Lower leg skin (tissue), 4 donors: ENCODE measurements at regions not wholly inside any gene's neighbourhood (a gene's known extent, or its start where the extent isn't known, plus 50 kb on each side); places are given as distances from the start of the nearest gene placed in this dataset.

Experiments
- DNase-seq, 2 donors: peaks; one replicate each; pipeline ENCODE4 v3.0.0-alpha.2; 2019; ENCODE audit warnings: low spot score in 2 of 2
- H3K4me3 ChIP-seq: fragments of 200-600 bp; sonication (generic); 2 replicates; pipeline ENCODE4 v1.5.1; 2017; ENCODE audit warnings: mild to moderate bottlenecking, low read depth; ENCODE audit not compliant: poor library complexity, severe bottlenecking
- CTCF ChIP-seq, 3 donors: fragments of 450-650 bp; IDR thresholded peaks; one replicate each; pipeline ENCODE4 v1.5.1; 2016; ENCODE audit warnings: antibody characterized with exemption in 3 of 3, mild to moderate bottlenecking in 3 of 3, moderate library complexity in 2 of 3
- POLR2A ChIP-seq, 2 donors: fragments of 450-650 bp; IDR thresholded peaks; one replicate each; pipeline ENCODE4 v1.6.1; 2016 to 2017; ENCODE audit warnings: antibody characterized with exemption in 2 of 2, mild to moderate bottlenecking in 1 of 2, moderate library complexity in 1 of 2
- WGBS, 2 donors: methylation state at CpG; one replicate each; pipeline ENCODE4 v1.1.5; 2018; 5-methylcytosine and 5-hydroxymethylcytosine counted together
- intact Hi-C: fragments of 100-400 bp; cut with DNase I; formaldehyde crosslinking; loops from one replicate; pipeline ENCODE4 v1.15.0; 2023; ENCODE audit warnings: low total_unique reads

- intact Hi-C loops: no loop called here
- no peak for DNase-seq
- no peak overlapping the region for H3K4me3 ChIP-seq
- 64 to 67% methylated on average over 5 of the region's 5 CpGs for WGBS, 2 donors
- TF ChIP-seq CTCF (IDR thresholded peaks at IDR 0.05) (no peak), POLR2A (IDR thresholded peaks at IDR 0.05) (no peak)
These were observed 169.2 kb upstream of the CPEB2 start for GRCh38 chr4:14833053-14833452.

DNA sequence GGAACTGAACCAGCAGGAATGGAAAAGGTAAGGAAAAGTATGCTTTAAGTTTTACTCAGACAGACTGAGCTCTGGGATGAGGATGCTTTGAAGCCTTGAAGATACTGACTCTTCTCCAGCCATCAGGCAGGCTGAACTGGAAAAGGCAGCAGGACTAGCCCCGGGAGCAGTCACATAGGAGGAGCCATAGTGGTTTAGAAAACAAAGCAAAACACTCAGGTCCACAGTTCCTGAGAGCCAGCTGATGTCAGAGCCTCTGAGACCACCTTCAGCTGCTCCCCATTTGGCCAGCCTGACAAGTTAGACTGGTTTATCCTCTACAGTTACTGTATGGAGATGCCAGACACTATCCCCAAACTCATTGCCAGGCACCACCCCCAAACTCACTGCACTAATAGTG is 167.9 kb upstream of the CPEB2 start:
- WGBS, 2 donors: 36 to 73% methylated on average over 1 of the region's 1 CpG
- no peak for TF ChIP-seq POLR2A (IDR thresholded peaks at IDR 0.05)
- TF ChIP-seq CTCF (IDR thresholded peaks at IDR 0.05): no peak
- no peak for DNase-seq
- no peak overlapping the region for H3K4me3 ChIP-seq
- intact Hi-C loops: no loop called here

GRCh38 chr4:14835288-14835687 is 167.0 kb upstream of the CPEB2 start:
- intact Hi-C loops: no loop called here
- H3K4me3 ChIP-seq: no peak overlapping the region
- no peak for DNase-seq
- WGBS, 2 donors: 32 to 55% methylated on average over 1 of the region's 1 CpG
- TF ChIP-seq POLR2A (IDR thresholded peaks at IDR 0.05) (no peak), CTCF (IDR thresholded peaks at IDR 0.05) (no peak)

- no peak for DNase-seq
- WGBS, 2 donors: 90 to 94% methylated on average over 3 of the region's 3 CpGs
- TF ChIP-seq CTCF (IDR thresholded peaks at IDR 0.05) (no peak), POLR2A (IDR thresholded peaks at IDR 0.05) (no peak)
- intact Hi-C loops: no loop called here
- H3K4me3 ChIP-seq: no peak overlapping the region
These were observed 166.4 kb upstream of the CPEB2 start for GRCh38 chr4:14835708-14836425.

- no peak overlapping the region for H3K4me3 ChIP-seq
- DNase-seq: no peak
- 85 to 89% methylated on average over 4 of the region's 4 CpGs for WGBS, 2 donors
- TF ChIP-seq POLR2A (IDR thresholded peaks at IDR 0.05) (no peak), CTCF (IDR thresholded peaks at IDR 0.05) (no peak)
- intact Hi-C loops: no loop called here
These were observed 164.4 kb upstream of the CPEB2 start for GRCh38 chr4:14837860-14838259.
